Ramos (cell line): ENCODE measurements at regions not wholly inside any gene's neighbourhood (a gene's known extent, or its start where the extent isn't known, plus 50 kb on each side); places are given as distances from the start of the nearest gene placed in this dataset.

Experiments
- in situ Hi-C: fragments of 300-500 bp; cut with MboI; formaldehyde crosslinking; loops from one replicate; pipeline ENCODE4 v1.14.3; 2022; ENCODE audit warnings: low sequenced_read_pairs; ENCODE audit not compliant: unreplicated experiment

- in situ Hi-C loops, result no loop called here
Measured at GRCh38 chr18:30034818-30035217, 1007.7 kb downstream of the DSC3 start.

GRCh38 chr18:30016179-30016578 lies 1026.4 kb downstream of the DSC3 start:
- in situ Hi-C loops, result no loop called here

GRCh38 chr18:30004965-30005364 lies 1037.6 kb downstream of the DSC3 start:
- in situ Hi-C loops, result no loop called here

- in situ Hi-C loops, result no loop called here
Measured at GRCh38 chr18:29982218-29982617, 1060.3 kb downstream of the DSC3 start.

GRCh38 chr18:29979881-29980280 lies 1062.7 kb downstream of the DSC3 start:
- in situ Hi-C loops, result no loop called here

- in situ Hi-C loops, result no loop called here
Measured at GRCh38 chr18:29969876-29970275, 1072.7 kb downstream of the DSC3 start.

- in situ Hi-C loops, result no loop called here
Measured at GRCh38 chr18:29962579-29962978, 1080.0 kb downstream of the DSC3 start.

- in situ Hi-C loops, result no loop called here
Measured at GRCh38 chr18:29960539-29960938, 1082.0 kb downstream of the DSC3 start.

GRCh38 chr18:29930231-29930630 lies 1112.3 kb downstream of the DSC3 start:
- in situ Hi-C loops, result no loop called here

GRCh38 chr18:29928081-29928480 lies 1114.5 kb downstream of the DSC3 start:
- in situ Hi-C loops, result no loop called here

- in situ Hi-C loops, result no loop called here
Measured at GRCh38 chr18:29925566-29925965, 1117.0 kb downstream of the DSC3 start.

GRCh38 chr18:29912351-29912750 lies 1130.2 kb downstream of the DSC3 start:
- in situ Hi-C loops, result no loop called here

GRCh38 chr18:29892960-29893558 lies 1149.5 kb downstream of the DSC3 start:
- in situ Hi-C loops, result loop anchor here (25.0 kb wide), 2 partner anchors 394 to 1069 kb away; no protein-coding TSS in a partner anchor

GRCh38 chr18:29883114-29883513 lies 1159.4 kb downstream of the DSC3 start:
- in situ Hi-C loops, result loop anchor here (25.0 kb wide), 2 partner anchors 404 to 1079 kb away; no protein-coding TSS in a partner anchor

- in situ Hi-C loops, result loop anchor here (25.0 kb wide), 2 partner anchors 405 to 1080 kb away; no protein-coding TSS in a partner anchor
Measured at GRCh38 chr18:29882620-29883019, 1159.9 kb downstream of the DSC3 start.

GRCh38 chr18:29879763-29880162 lies 1162.8 kb downstream of the DSC3 start:
- in situ Hi-C loops, result loop anchor here (25.0 kb wide), 2 partner anchors 408 to 1083 kb away; no protein-coding TSS in a partner anchor

GRCh38 chr18:29874519-29875098 lies 1167.9 kb downstream of the DSC3 start:
- in situ Hi-C loops, result loop anchor here (25.0 kb wide), 2 partner anchors 413 to 1088 kb away; no protein-coding TSS in a partner anchor

GRCh38 chr18:29873211-29873610 lies 1169.3 kb downstream of the DSC3 start:
- in situ Hi-C loops, result no loop called here

GRCh38 chr18:29871246-29871645 lies 1171.3 kb downstream of the DSC3 start:
- in situ Hi-C loops, result no loop called here

GRCh38 chr18:29862824-29863223 lies 1179.7 kb downstream of the DSC3 start:
- in situ Hi-C loops, result no loop called here

GRCh38 chr18:29855637-29856036 lies 1186.9 kb downstream of the DSC3 start:
- in situ Hi-C loops, result no loop called here

- in situ Hi-C loops, result no loop called here
Measured at GRCh38 chr18:29853126-29853525, 1189.4 kb downstream of the DSC3 start.
